Trophoblast cell (in vitro differentiated cells and primary cell): ENCODE measurements at regions not wholly inside any gene's neighbourhood (a gene's known extent, or its start where the extent isn't known, plus 50 kb on each side); places are given as distances from the start of the nearest gene placed in this dataset.
A peak's percentile ranks its signal among the peaks of the same experiment; 100 is the strongest.

Experiments
- DNase-seq, 2 donors: peaks; one replicate each; pipeline ENCODE4 v3.0.0-alpha.2; 2016
- H2AFZ ChIP-seq: 2 replicates; pipeline ENCODE4 v1.6.1; 2013; ENCODE audit warnings: low read length, moderate library complexity, mild to moderate bottlenecking; ENCODE audit not compliant: insufficient read depth, poor library complexity
- H2AK5ac ChIP-seq: 2 replicates; pipeline ENCODE4 v1.6.1; 2013; ENCODE audit warnings: mild to moderate bottlenecking, low read length
- H2BK120ac ChIP-seq: 2 replicates; pipeline ENCODE4 v1.6.1; 2013; ENCODE audit warnings: low read length, mild to moderate bottlenecking, moderate library complexity; ENCODE audit not compliant: insufficient read depth, poor library complexity
- H2BK12ac ChIP-seq: 2 replicates; pipeline ENCODE4 v1.6.1; 2013; ENCODE audit warnings: mild to moderate bottlenecking, low read length, moderate library complexity
- H2BK5ac ChIP-seq: 2 replicates; pipeline ENCODE4 v1.6.1; 2013; ENCODE audit warnings: low read length, low read depth, moderate library complexity, mild to moderate bottlenecking; ENCODE audit not compliant: poor library complexity
- H3K14ac ChIP-seq: 2 replicates; pipeline ENCODE4 v1.6.1; 2013; ENCODE audit warnings: mild to moderate bottlenecking, low read length
- H3K18ac ChIP-seq: 2 replicates; pipeline ENCODE4 v1.6.1; 2013; ENCODE audit warnings: mild to moderate bottlenecking, low read length
- H3K23ac ChIP-seq: 2 replicates; pipeline ENCODE4 v1.6.1; 2013; ENCODE audit warnings: low read length
- H3K27ac ChIP-seq: 2 replicates; pipeline ENCODE4 v1.5.1; 2013; ENCODE audit warnings: low read depth, mild to moderate bottlenecking, inconsistent platforms, low read length, moderate library complexity
- H3K27me3 ChIP-seq: 2 replicates; pipeline ENCODE4 v1.6.1; 2013; ENCODE audit warnings: inconsistent platforms, mild to moderate bottlenecking, low read length, moderate library complexity; ENCODE audit not compliant: insufficient read depth
- H3K36me3 ChIP-seq, 2 experiments: 1 replicate in 1 of 2; 2 replicates in 1 of 2; pipeline ENCODE4 v1.6.1; 2013; ENCODE audit warnings: low read length in 2 of 2, mild to moderate bottlenecking in 2 of 2, moderate library complexity in 1 of 2; ENCODE audit not compliant: insufficient read depth in 2 of 2, control insufficient read depth in 1 of 2
- H3K4ac ChIP-seq: 2 replicates; pipeline ENCODE4 v1.6.1; 2013; ENCODE audit warnings: low read depth, mild to moderate bottlenecking, low read length, moderate library complexity
- H3K4me1 ChIP-seq, 2 experiments: 1 replicate in 1 of 2; 2 replicates in 1 of 2; pipeline ENCODE4 v1.6.1; 2013; ENCODE audit warnings: low read length in 2 of 2, mild to moderate bottlenecking in 2 of 2, moderate library complexity in 1 of 2; ENCODE audit not compliant: insufficient read depth in 2 of 2, control insufficient read depth in 1 of 2
- H3K4me2 ChIP-seq: 2 replicates; pipeline ENCODE4 v1.6.1; 2013; ENCODE audit warnings: inconsistent platforms, mild to moderate bottlenecking, low read length, moderate library complexity
- H3K4me3 ChIP-seq: 2 replicates; pipeline ENCODE4 v1.5.1; 2013; ENCODE audit warnings: mild to moderate bottlenecking, low read depth, low read length, inconsistent platforms
- H3K79me1 ChIP-seq: one replicate; pipeline ENCODE4 v1.6.1; 2013; ENCODE audit warnings: low read length
- H3K79me2 ChIP-seq: 2 replicates; pipeline ENCODE4 v1.6.1; 2013; ENCODE audit warnings: low read length, mild to moderate bottlenecking; ENCODE audit not compliant: control insufficient read depth, insufficient read depth, poor library complexity
- H3K9ac ChIP-seq: 2 replicates; pipeline ENCODE4 v1.6.1; 2013; ENCODE audit warnings: mild to moderate bottlenecking, low read length
- H3K9me3 ChIP-seq: 2 replicates; pipeline ENCODE4 v1.6.1; 2013; ENCODE audit warnings: low read depth, mild to moderate bottlenecking, control low read depth, inconsistent platforms, low read length; ENCODE audit not compliant: insufficient read depth
- H4K12ac ChIP-seq: 2 replicates; pipeline ENCODE4 v1.6.1; 2013; ENCODE audit warnings: low read depth, mild to moderate bottlenecking, low read length, moderate library complexity
- H4K8ac ChIP-seq: 2 replicates; pipeline ENCODE4 v1.6.1; 2013; ENCODE audit warnings: low read depth, mild to moderate bottlenecking, low read length, moderate library complexity
- H4K91ac ChIP-seq: one replicate; pipeline ENCODE4 v1.6.1; 2013; ENCODE audit warnings: low read depth, mild to moderate bottlenecking, low read length, moderate library complexity
- WGBS: extraction: QIAGEN DNeasy Blood & Tissue Kit; methylation state at CpG from one replicate; pipeline ENCODE4 v1.1.7; 2013; ENCODE audit warnings: missing lambda C conversion rate; ENCODE audit not compliant: insufficient read length, insufficient coverage; ENCODE audit errors: extremely low coverage; 5-methylcytosine and 5-hydroxymethylcytosine counted together

GRCh38 chr11:105443623-105444022 is 166.2 kb upstream of the GRIA4 start:
- Histone ChIP-seq H2BK5ac (no peak overlapping the region), H3K27me3 (no peaks in the 10 kb centered on the region), H3K36me3 (no peaks in the 10 kb centered on the region), H2AK5ac (no peak overlapping the region), H4K91ac (no peak overlapping the region), H3K23ac (no peak overlapping the region), H3K4ac (no peak overlapping the region), H2AFZ (no peak overlapping the region), H4K8ac (no peak overlapping the region), H2BK12ac (no peak overlapping the region), H3K14ac (no peak overlapping the region), H3K4me2 (no peak overlapping the region), H2BK120ac (no peak overlapping the region), H3K4me3 (peak overlapping the region; percentile 25), H3K18ac (no peak overlapping the region), H4K12ac (no peak overlapping the region), H3K79me2 (no peaks in the 10 kb centered on the region), H3K9me3 (peaks cover 4% of the 10 kb centered on the region), H3K4me1 (no peaks in the 10 kb centered on the region), H3K9ac (peak overlapping the region; percentile 20), H3K27ac (no peak overlapping the region), H3K79me1 (no peaks in the 10 kb centered on the region)
- DNase-seq: no peak

DNA sequence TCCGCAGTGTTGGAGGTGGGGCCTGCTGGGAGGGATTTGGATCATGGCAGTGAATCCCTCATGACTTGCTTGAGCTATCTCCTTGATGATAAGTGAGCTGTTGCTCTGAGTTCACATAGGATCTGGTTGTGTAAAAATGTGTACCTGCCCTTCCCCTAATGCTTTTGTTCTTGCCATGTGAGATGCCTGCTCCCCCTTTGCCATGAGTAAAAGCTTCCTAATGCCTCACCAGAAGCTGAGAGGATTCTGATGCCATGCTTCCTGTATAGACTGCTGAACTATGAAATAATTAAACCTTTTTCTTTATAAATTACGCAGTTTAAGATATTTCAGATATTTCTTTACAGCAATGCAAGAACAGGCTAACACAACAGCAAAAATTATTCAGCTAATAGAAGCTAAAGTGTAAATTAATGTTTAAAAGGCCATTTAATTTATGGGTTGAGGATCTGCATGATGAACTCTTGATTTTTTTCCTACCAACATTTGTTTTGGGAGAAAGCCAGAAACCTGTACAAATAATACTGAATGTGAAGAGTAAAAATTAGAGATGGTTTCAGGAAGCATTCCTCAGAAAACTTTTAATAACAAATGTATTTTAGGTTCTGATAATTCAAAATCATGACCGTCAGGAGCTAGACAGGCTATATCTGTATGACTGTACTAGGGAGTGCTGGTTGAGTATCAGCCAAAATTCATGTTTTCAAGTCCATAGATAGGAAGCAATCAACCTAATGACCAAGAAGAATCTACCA is 177.5 kb upstream of the GRIA4 start:
- Histone ChIP-seq H3K9ac (no peak overlapping the region), H4K91ac (no peak overlapping the region), H3K36me3 (no peaks in the 10 kb centered on the region), H2AK5ac (no peak overlapping the region), H3K4me2 (no peak overlapping the region), H3K9me3 (no peaks in the 10 kb centered on the region), H2BK12ac (no peak overlapping the region), H3K79me2 (no peaks in the 10 kb centered on the region), H3K4me3 (no peak overlapping the region), H4K8ac (no peak overlapping the region), H3K4me1 (no peaks in the 10 kb centered on the region), H2AFZ (no peak overlapping the region), H3K23ac (no peak overlapping the region), H3K27me3 (no peaks in the 10 kb centered on the region), H3K79me1 (no peaks in the 10 kb centered on the region), H2BK120ac (no peak overlapping the region), H2BK5ac (no peak overlapping the region), H3K14ac (no peak overlapping the region), H3K27ac (no peak overlapping the region), H4K12ac (no peak overlapping the region), H3K18ac (no peak overlapping the region), H3K4ac (no peak overlapping the region)
- no peak for DNase-seq
- WGBS: no CpG with 5 or more reads among the region's 3 CpGs

DNA sequence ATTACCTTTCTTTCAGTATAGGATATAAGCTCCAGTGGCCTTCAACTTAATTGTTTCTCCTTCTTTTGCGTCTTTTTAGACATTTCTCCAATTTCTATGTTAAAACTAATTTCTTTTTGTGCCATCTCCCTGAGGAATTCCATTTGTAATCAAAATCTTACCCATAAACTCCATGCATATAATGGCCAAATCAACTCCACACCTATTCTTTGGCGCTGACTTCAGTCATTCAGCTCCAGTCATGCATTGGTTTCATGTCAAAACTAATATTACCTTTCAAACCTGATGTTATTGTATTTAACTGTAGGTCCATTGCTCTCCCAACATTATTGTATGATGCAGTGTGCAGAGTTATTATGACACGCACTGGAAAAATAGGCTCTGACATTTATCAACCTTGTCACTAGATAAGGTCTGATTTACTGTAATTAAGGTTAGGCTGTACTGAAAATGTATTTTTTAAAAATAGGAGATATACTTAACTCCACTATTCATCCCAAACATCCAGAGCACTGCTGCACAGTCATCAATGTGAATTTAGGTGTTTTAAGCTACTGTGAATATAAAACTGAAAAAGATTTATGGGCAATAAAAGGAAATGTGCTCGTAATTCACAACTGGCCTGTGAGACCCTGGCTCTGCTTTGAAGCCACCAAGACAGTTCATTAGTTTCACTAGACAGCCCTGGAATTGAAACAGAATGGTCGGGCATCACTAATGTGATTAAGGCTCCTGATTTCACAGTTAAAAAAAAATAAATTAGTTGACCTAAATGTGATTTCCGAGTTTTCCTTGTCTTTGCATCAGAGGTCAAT is 180.6 kb upstream of the GRIA4 start:
- no peak overlapping the region for H2BK5ac ChIP-seq
- no peak overlapping the region for H2BK120ac ChIP-seq
- H3K27ac ChIP-seq: no peak overlapping the region
- no peaks in the 10 kb centered on the region for H3K79me1 ChIP-seq
- no peaks in the 10 kb centered on the region for H3K36me3 ChIP-seq
- no peak for DNase-seq
- no peak overlapping the region for H3K4ac ChIP-seq
- no peak overlapping the region for H2AK5ac ChIP-seq
- H3K9ac ChIP-seq: no peak overlapping the region
- H3K27me3 ChIP-seq: no peaks in the 10 kb centered on the region
- no peak overlapping the region for H3K4me2 ChIP-seq
- no peak overlapping the region for H3K4me3 ChIP-seq
- WGBS: no CpG with 5 or more reads among the region's 6 CpGs
- H2BK12ac ChIP-seq: no peak overlapping the region
- no peak overlapping the region for H4K91ac ChIP-seq
- no peak overlapping the region for H4K8ac ChIP-seq
- no peaks in the 10 kb centered on the region for H3K79me2 ChIP-seq
- no peak overlapping the region for H3K18ac ChIP-seq
- H3K23ac ChIP-seq: no peak overlapping the region
- no peak overlapping the region for H4K12ac ChIP-seq
- no peak overlapping the region for H3K14ac ChIP-seq
- H3K4me1 ChIP-seq: no peaks in the 10 kb centered on the region
- H3K9me3 ChIP-seq: no peaks in the 10 kb centered on the region
- no peak overlapping the region for H2AFZ ChIP-seq

DNA sequence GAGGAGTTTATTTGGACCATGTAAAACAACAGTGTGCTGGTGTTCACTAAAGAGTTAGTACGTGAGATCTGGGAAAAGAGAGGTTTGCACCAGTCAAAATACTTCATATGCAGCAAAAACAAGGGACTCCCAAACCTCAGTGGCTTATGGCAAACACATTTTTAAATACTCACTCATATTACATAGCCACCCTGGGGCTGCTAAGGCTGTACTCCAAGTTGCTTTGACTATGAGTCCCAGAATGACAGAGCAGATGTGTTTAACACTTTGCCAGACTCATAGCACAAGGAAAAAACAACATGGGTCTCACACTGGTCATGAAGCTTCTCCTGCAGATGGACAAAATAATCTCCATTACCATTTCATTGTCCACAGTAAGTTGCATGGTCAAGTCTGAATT is 202.8 kb upstream of the GRIA4 start:
- Histone ChIP-seq H3K9ac (no peak overlapping the region), H3K79me2 (no peaks in the 10 kb centered on the region), H3K79me1 (no peaks in the 10 kb centered on the region), H4K12ac (no peak overlapping the region), H3K36me3 (no peaks in the 10 kb centered on the region), H3K9me3 (no peaks in the 10 kb centered on the region), H2BK12ac (no peak overlapping the region), H2AFZ (no peak overlapping the region), H2AK5ac (no peak overlapping the region), H3K27ac (no peak overlapping the region), H3K23ac (no peak overlapping the region), H3K27me3 (no peaks in the 10 kb centered on the region), H3K4me3 (no peak overlapping the region), H3K4ac (no peak overlapping the region), H3K4me1 (no peaks in the 10 kb centered on the region), H3K14ac (no peak overlapping the region), H3K18ac (no peak overlapping the region), H4K91ac (no peak overlapping the region), H3K4me2 (no peak overlapping the region), H4K8ac (no peak overlapping the region), H2BK5ac (no peak overlapping the region), H2BK120ac (no peak overlapping the region)
- WGBS: no CpG with 5 or more reads among the region's 1 CpG
- no peak for DNase-seq
